Activated T-helper 2 cell treated with anti-CD3 and anti-CD28 coated beads, Interferon-gamma antibody, Interleukin-2, Interleukin-4, amounts not matched to agents 10 μg/mL and 5 μg/mL and 100 μg/mL, durations not matched to agents 14 hours and 24 hours and 36 hours (primary cell): ENCODE measurements at regions not wholly inside any gene's neighbourhood (a gene's known extent, or its start where the extent isn't known, plus 50 kb on each side); places are given as distances from the start of the nearest gene placed in this dataset.
"Not testable (repeated sequence)": the region's sequence is repeated elsewhere in the genome, so short reads cannot be mapped to it uniquely, and the experiment has no call there.

ENCODE experiments used
- DNase-seq: peaks from one replicate; pipeline ENCODE4 v3.0.0; 2021; ENCODE audit warnings: low spot score
- H3K27ac Mint-ChIP-seq: one replicate; pipeline ENCODE4 v1.8.0; 2021; ENCODE audit warnings: mixed read lengths
- H3K27me3 Mint-ChIP-seq: one replicate; pipeline ENCODE4 v1.8.0; 2021; ENCODE audit warnings: low read depth, mixed read lengths
- H3K36me3 Mint-ChIP-seq: one replicate; pipeline ENCODE4 v1.8.0; 2021; ENCODE audit warnings: low read depth, mixed read lengths
- H3K4me1 Mint-ChIP-seq: one replicate; pipeline ENCODE4 v1.8.0; 2021; ENCODE audit warnings: low read depth, mixed read lengths
- H3K4me3 Mint-ChIP-seq: one replicate; pipeline ENCODE4 v1.8.0; 2021; ENCODE audit warnings: low read depth, mild to moderate bottlenecking, moderate library complexity, mixed read lengths
- H3K9me3 Mint-ChIP-seq: one replicate; pipeline ENCODE4 v1.8.0; 2021; ENCODE audit warnings: mixed read lengths
- intact Hi-C: fragments of 100-400 bp; cut with micrococcal nuclease; formaldehyde crosslinking; loops from one replicate; pipeline ENCODE4 v1.15.1; 2023

DNA sequence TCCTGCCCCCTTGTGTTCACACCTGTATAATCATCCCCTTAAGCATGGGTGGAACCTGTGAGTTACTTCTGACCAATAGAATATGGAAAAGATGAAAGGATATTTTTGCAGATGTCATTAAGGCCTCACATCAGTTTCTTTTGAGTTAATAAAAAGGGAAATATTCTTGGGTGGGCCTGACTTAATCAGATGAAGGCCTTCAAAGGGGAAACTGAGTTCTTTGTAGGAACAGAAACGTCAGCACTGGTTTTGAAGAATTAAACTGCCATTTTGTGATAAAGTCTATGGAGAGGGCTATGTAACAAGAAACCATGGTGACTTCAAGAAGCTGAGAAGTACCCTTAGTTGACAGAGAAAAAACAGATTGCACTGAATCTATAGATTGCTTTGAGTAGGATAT, 168.7 kb upstream of the CNTNAP4 start:
- Mint-ChIP-seq H3K9me3 (peaks cover 18% of the 10 kb centered on the region), H3K4me3 (no peak overlapping the region), H3K27me3 (no peaks in the 10 kb centered on the region), H3K4me1 (no peaks in the 10 kb centered on the region), H3K36me3 (no peaks in the 10 kb centered on the region), H3K27ac (no peak overlapping the region)
- DNase-seq: no peak
- intact Hi-C loops: no loop called here

DNA sequence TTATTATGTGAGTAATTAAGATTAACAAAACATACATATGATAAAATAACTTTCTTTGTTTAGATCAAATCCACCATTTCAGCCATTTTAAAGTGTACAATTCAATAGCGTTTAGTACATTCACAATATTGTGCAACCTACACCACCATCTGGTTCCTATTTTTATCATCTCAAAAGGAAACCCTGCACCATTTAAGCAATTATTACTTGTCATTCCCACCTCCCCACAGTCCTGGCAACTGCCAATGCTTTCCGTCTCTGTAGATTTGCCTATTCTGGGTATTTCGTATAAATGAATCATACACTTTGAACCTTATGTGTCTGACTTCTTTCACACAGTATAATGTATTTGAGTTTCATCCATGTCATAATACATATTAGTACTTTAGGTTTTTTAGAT, 162.5 kb upstream of the CNTNAP4 start:
- no peak for DNase-seq
- Mint-ChIP-seq H3K4me1 (no peaks in the 10 kb centered on the region), H3K4me3 (no peak overlapping the region), H3K9me3 (peaks cover 22% of the 10 kb centered on the region), H3K27ac (no peak overlapping the region), H3K36me3 (no peaks in the 10 kb centered on the region), H3K27me3 (no peaks in the 10 kb centered on the region)
- intact Hi-C loops: no loop called here

DNA sequence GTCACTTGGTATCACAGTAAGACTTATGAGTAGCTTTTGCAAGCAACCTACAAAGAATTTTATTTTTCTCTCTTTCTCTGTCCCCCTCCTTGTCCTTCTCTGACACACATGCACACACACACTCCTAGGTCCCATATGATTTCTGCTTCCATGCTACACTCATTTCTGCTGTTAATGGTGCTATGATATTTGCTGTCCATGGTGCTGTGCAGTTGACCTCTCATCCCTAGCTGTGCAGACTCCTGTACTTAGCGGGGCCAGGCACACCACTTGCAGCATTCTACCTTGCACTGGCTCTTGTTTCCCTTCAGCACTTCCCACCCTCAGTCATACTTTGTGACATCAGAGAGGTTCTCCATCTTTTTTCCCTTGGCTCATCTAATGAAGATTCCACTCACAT, 158.9 kb upstream of the CNTNAP4 start:
- H3K36me3 Mint-ChIP-seq: no peaks in the 10 kb centered on the region
- intact Hi-C loops: no loop called here

DNA sequence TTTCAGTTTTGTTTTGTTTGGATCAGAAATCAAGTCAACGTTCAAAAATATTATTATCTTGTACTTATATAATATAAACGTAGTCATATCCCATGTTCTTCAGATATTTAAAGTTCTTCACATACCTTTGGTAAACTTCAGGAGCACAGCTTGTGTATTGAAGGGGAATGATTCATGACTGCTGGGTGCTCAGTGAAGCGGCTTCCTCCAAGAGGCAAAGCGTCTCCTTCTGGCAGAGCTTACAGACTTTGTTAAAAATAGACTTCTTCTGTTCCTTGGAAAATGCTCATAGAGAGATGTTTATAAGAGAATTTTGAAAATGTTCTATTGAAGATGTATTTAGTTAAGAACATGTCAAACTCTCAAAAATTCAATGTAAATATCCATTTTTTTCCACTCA, 155.6 kb upstream of the CNTNAP4 start:
- DNase-seq: no peak
- intact Hi-C loops: no loop called here
- no peaks in the 10 kb centered on the region for H3K27me3 Mint-ChIP-seq
- no peaks in the 10 kb centered on the region for H3K36me3 Mint-ChIP-seq
- H3K9me3 Mint-ChIP-seq: peaks cover 20% of the 10 kb centered on the region
- no peaks in the 10 kb centered on the region for H3K4me1 Mint-ChIP-seq
- H3K27ac Mint-ChIP-seq: no peak overlapping the region
- no peak overlapping the region for H3K4me3 Mint-ChIP-seq

More for the DNA sequence above, 158.9 kb upstream of the CNTNAP4 start:
- no peak for DNase-seq
- Mint-ChIP-seq H3K27me3 (no peaks in the 10 kb centered on the region), H3K9me3 (peaks cover 14% of the 10 kb centered on the region), H3K4me1 (no peaks in the 10 kb centered on the region), H3K4me3 (no peak overlapping the region), H3K27ac (no peak overlapping the region)

DNA sequence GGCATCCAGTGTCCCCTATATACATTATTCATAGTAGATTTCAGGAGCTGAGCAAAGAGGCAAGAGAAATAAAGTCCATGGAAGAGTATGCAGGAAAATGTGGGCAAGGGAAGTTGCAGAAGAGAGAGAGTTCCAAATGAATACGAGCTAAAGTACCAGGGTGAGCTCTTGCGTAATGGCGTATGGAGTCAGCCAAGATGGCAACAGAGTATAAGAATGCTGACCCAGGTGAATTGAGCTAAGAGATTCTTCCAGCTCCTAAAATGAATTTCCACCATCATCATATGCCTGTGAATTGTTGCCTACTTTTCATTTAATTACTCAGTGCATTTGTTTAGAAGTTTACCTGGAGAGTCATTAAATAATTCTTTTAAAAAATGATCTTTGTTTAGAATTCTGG, 153.2 kb upstream of the CNTNAP4 start:
- intact Hi-C loops: no loop called here
- no peaks in the 10 kb centered on the region for H3K4me1 Mint-ChIP-seq
- no peak for DNase-seq
- H3K4me3 Mint-ChIP-seq: no peak overlapping the region
- H3K27ac Mint-ChIP-seq: no peak overlapping the region
- no peaks in the 10 kb centered on the region for H3K27me3 Mint-ChIP-seq
- H3K36me3 Mint-ChIP-seq: no peaks in the 10 kb centered on the region
- H3K9me3 Mint-ChIP-seq: peaks cover 20% of the 10 kb centered on the region

DNA sequence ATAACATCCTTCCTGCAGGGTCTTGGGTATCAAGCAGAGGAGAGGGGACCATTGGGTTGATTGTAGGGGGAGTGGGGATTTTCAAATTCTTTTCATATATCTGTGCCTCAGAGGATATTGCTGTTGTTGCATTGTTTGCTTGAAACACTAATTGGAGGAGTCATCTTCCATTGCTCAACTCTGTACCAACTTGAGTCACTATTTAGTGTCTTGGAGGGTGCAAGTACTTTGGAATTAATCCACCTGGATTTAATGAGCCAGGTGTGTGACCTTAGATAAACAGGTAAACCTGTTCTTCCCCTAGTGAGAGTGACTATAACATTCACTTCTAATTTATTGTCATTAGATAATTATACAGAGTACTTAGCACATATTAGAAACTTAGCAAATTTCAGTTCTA, 151.3 kb upstream of the CNTNAP4 start:
- H3K4me1 Mint-ChIP-seq: no peaks in the 10 kb centered on the region

DNA sequence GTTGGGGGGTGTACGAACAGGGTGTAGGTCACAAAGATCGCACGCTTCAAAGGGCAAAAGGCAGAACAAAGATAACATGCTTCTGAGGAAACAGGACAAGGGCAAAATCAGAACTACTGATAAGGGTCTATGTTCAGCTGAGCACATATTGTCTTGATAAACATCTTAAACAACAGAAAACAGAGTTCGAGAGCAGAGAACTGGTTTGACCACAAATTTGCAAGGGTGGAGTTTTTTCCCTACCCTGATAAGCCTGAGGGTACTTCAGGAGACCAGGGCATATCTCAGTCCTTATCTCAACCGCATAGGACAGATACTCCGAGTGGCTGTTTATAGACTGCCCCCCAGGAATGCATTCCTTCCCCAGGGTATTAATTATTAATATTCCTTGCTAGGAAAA, 139.1 kb upstream of the CNTNAP4 start:
- intact Hi-C loops, H3K4me1 Mint-ChIP-seq, H3K27ac Mint-ChIP-seq, H3K9me3 Mint-ChIP-seq, H3K4me3 Mint-ChIP-seq, DNase-seq, H3K36me3 Mint-ChIP-seq, H3K27me3 Mint-ChIP-seq: not testable (repeated sequence)

More for the DNA sequence above, 151.3 kb upstream of the CNTNAP4 start:
- no peaks in the 10 kb centered on the region for H3K36me3 Mint-ChIP-seq
- no peak for DNase-seq
- no peaks in the 10 kb centered on the region for H3K27me3 Mint-ChIP-seq
- H3K4me3 Mint-ChIP-seq: no peak overlapping the region
- no peak overlapping the region for H3K27ac Mint-ChIP-seq
- peaks cover 27% of the 10 kb centered on the region for H3K9me3 Mint-ChIP-seq
- intact Hi-C loops: no loop called here

DNA sequence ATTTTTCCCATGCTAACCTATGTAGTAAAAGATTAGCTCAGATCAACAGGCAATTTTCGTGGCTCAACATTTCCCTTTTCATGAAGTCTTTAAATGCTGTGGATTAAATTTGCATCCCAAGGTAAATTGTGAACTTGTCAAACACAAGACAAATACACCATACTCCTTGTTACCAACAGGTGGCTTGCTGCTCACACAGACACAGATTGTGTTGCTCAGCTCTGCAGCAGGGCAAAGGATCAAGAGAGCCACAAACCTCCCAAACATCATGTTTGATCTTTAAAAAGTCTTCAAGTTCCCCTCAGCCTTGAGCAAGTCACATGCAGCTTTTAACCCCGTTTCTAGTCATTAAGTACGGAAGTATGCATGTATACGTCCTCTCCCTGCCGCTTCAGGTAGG, 119.6 kb upstream of the CNTNAP4 start:
- Mint-ChIP-seq H3K27ac (no peak overlapping the region), H3K27me3 (no peaks in the 10 kb centered on the region), H3K9me3 (peaks cover 6% of the 10 kb centered on the region), H3K36me3 (no peaks in the 10 kb centered on the region), H3K4me1 (no peaks in the 10 kb centered on the region), H3K4me3 (no peak overlapping the region)
- intact Hi-C loops: no loop called here
- no peak for DNase-seq

DNA sequence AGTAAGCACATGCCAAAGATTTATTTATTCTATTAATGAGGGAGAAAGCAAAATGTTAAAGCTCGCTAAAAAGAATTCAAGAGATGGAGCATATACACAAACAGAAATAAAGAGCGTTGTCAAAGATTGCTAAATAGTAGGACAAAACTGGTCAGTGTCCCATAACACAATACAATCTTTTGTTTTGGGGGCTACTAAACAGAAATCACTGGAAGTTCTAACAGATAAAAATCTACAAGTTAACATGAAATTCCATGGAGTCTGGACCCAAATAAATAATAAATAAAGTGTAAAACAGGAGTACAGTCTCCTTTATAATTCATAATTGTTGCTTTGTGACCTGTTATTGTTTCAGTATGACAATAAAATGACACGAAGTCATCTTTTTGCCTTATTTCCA, 115.2 kb upstream of the CNTNAP4 start:
- no peaks in the 10 kb centered on the region for H3K27me3 Mint-ChIP-seq
- no peak for DNase-seq
- intact Hi-C loops: no loop called here
- H3K9me3 Mint-ChIP-seq: peaks cover 18% of the 10 kb centered on the region
- H3K4me3 Mint-ChIP-seq: no peak overlapping the region
- no peaks in the 10 kb centered on the region for H3K4me1 Mint-ChIP-seq
- no peaks in the 10 kb centered on the region for H3K36me3 Mint-ChIP-seq
- H3K27ac Mint-ChIP-seq: no peak overlapping the region

DNA sequence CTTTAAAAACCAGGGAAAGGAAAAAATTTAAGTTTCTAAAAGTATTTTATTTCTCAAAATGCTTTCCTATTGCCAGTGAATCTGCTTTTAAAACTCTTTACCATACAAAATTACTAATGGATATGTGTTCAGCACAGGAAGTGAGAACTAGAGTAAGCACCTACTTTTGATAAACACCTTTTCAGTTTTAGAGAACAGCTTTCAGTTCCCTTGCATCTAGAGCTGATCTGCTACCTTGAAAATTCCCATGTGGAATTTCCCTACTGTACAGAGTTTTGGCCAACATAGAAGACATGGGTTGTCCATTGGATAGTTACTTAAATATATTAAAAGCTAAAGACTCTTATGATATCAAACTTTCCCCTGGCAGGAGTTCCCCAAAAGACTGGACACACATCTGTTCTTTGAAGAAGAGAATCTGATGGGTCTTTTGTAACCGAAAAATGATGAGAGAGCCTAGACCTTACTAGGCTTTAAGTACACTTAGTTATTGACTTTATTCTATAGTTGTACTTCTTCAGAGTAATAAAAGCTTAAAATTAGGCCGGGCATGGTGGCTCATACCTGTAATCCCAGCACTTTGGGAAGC, 112.1 kb upstream of the CNTNAP4 start:
- peaks cover 17% of the 10 kb centered on the region for H3K9me3 Mint-ChIP-seq
- H3K4me3 Mint-ChIP-seq: no peak overlapping the region
- no peak for DNase-seq
- H3K27me3 Mint-ChIP-seq: no peaks in the 10 kb centered on the region
- intact Hi-C loops: no loop called here
- no peak overlapping the region for H3K27ac Mint-ChIP-seq
- no peaks in the 10 kb centered on the region for H3K36me3 Mint-ChIP-seq
- H3K4me1 Mint-ChIP-seq: no peaks in the 10 kb centered on the region

DNA sequence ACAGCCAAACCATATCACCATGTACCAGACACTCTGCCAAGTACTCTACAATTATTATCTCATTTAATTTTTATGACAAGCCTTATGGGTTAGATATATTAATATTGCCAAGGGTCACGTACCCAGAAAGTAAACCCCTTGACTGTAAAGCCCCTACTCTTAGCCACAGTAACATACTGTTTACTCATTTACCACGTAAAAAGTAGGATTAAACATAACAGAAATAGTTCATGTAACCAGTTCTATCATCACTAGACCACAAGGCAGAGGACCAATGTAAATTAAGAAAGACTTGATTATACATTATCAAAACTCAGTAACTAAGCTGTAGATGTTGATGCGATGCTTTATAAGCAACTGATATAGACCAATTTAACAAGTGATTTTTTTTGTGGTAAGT, 101.5 kb upstream of the CNTNAP4 start:
- H3K4me1 Mint-ChIP-seq: no peaks in the 10 kb centered on the region
- H3K4me3 Mint-ChIP-seq: no peak overlapping the region
- no peak overlapping the region for H3K27ac Mint-ChIP-seq
- intact Hi-C loops: no loop called here
- peaks cover 22% of the 10 kb centered on the region for H3K9me3 Mint-ChIP-seq
- H3K27me3 Mint-ChIP-seq: no peaks in the 10 kb centered on the region
- DNase-seq: no peak
- no peaks in the 10 kb centered on the region for H3K36me3 Mint-ChIP-seq

DNA sequence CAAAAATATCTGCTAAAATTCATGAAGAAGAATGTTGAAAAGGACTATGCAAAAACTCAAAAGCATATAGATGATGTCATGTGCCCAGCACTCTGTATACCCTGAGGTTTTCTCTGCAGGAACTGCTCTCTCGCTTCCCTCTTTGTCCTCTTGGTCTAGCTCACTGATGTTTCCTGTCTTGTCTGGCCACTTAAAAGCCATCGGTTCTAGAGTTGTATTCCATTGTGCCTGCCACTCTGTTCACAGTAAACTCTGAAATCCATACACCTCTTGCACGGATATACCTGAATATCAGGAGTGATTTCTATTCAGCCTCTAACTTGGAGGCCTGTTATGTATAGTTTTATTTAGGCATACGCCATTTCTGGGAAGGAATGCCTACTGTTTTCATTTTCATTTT, 101.0 kb upstream of the CNTNAP4 start:
- H3K4me3 Mint-ChIP-seq: no peak overlapping the region
- DNase-seq: no peak
- H3K4me1 Mint-ChIP-seq: no peaks in the 10 kb centered on the region
- intact Hi-C loops: no loop called here
- no peak overlapping the region for H3K27ac Mint-ChIP-seq
- H3K27me3 Mint-ChIP-seq: no peaks in the 10 kb centered on the region
- no peaks in the 10 kb centered on the region for H3K36me3 Mint-ChIP-seq
- peaks cover 22% of the 10 kb centered on the region for H3K9me3 Mint-ChIP-seq

DNA sequence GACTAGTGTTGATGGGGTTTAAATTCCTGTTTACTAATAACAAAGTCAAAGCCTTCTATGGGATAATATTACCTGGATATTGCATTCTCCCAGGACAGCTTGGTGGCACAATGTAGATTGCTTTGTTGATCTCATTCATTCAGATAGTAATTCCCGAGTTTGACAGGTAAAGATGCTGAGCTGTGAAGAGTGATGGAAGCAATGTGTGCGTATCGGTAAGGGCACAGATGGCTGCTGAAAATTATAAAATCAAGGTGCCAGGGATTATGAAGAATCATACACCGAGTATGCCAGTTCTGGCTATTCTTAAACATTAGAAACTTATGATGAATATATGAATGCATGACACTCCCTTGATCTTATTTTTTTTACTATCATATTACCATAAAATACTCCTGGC, 100.6 kb upstream of the CNTNAP4 start:
- intact Hi-C loops: no loop called here
- no peaks in the 10 kb centered on the region for H3K4me1 Mint-ChIP-seq

DNA sequence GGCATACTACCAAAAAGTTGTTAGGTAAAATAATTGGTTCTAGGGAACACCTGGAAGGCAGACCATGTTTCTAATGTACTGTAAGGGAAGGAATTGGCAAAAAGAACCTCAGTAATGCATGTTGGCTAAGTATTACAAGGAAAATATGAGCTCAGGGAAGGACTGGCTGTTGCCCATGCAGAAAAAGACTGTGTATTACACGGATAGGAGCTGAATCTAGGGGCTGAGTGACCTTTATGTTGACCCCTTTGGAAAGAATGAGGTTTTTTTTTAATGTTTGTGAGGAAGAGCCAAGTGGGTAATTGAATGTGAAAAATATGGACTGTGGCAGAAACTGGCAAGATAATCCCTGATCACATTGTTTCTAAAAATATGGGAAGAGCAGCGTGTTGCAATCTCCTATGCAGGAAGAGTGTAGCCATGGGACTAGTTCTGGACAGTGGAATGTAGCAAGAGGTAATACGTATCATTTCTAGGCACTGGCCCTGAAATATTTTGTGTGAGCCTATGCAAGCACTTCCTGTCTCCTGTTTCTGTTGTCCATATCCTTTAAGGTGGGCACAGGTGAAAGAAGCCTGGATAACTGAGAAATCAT, 95.1 kb upstream of the CNTNAP4 start:
- intact Hi-C loops: no loop called here
- no peak for DNase-seq
- H3K4me3 Mint-ChIP-seq: no peak overlapping the region

More for the DNA sequence above, 100.6 kb upstream of the CNTNAP4 start:
- Mint-ChIP-seq H3K27me3 (no peaks in the 10 kb centered on the region), H3K4me3 (no peak overlapping the region), H3K27ac (no peak overlapping the region), H3K36me3 (no peaks in the 10 kb centered on the region), H3K9me3 (peaks cover 21% of the 10 kb centered on the region)
- no peak for DNase-seq

More for the DNA sequence above, 95.1 kb upstream of the CNTNAP4 start:
- Mint-ChIP-seq H3K27ac (no peak overlapping the region), H3K4me1 (no peaks in the 10 kb centered on the region), H3K27me3 (no peaks in the 10 kb centered on the region), H3K36me3 (no peaks in the 10 kb centered on the region), H3K9me3 (peaks cover 20% of the 10 kb centered on the region)
